CD1c-positive myeloid dendritic cell (primary cell): ENCODE measurements at regions not wholly inside any gene's neighbourhood (a gene's known extent, or its start where the extent isn't known, plus 50 kb on each side); places are given as distances from the start of the nearest gene placed in this dataset.

ENCODE experiments used
- DNase-seq: peaks from one replicate; pipeline ENCODE4 v3.0.0-alpha.2; 2016; ENCODE audit errors: extremely low spot score

DNA sequence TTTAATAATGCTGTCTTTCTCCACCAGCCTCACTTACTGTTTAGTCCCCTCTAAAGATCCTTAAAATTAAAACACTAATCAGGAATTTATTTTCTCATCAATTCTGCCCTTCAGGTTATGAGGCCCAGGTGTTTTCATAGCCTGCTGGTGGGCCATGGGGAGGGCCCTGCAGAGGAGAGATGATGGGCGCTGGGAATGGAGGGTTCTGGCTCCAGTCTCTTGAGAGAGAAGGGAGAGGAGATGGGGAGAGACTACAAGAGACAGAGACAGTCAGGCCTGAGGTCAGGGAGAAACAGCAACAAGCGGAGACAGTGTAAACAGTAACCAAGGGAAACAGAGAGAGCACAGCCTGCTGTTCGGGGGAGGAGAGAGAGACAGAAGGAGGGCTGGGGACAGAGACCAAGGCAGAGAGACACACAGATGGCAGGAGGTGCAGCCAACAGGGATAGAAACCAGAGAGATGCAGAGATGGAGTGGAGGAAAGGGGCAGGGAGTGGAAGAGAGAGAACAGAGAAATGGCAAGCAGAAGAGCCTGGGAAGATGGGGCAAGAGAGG lies 187.3 kb upstream of the SYT13 start:
- DNase-seq: no peak

DNA sequence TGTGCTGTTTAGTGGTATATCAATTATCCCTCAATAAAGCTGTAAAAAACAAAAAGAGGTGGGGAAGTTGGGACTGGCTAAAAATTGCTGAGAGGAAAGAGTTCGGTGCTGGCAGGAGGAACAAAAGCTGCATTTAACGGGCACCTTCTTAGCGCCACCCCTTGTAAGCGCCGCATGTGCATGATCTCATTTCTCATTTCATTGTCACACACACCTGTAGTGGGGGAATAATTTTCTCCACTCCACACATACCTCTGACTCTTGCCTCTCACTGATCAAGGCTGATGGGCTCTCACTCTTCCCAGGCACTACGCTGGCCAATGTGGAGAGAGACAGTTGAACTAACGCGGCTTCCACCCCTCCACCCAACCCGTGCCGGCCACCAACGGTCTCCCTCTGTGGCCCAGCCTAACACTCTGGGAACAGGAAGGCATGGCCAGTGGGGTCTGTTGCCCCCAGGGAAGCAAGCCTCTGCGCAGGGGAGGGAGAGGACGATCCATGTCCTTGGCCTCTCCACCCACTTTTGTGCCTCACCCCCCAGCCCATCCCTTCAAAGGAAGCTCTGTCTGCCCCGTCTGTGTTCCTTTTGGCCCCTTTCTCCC lies 186.7 kb upstream of the SYT13 start:
- DNase-seq: no peak

DNA sequence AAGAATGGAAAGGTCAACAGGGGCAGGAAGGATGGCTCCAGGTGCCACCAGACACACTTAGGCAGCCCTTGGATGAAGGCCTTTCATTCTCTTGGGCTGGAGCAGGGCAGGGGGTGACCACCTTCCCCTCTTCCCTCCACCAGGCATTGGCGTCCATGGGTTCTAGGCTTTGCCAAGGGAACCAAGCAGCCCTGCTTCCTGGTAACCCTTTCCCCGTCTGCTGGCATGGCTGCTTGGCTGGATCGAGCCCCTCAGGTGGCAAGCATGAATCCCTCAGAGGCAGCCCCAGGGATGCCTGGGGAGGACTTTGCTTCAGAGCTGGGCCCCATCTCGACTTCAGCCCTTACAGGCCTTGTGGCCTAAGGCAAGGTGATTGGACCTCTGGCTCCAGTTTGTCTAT lies 185.1 kb upstream of the SYT13 start:
- no peak for DNase-seq

- DNase-seq: no peak
Observed at GRCh38 chr11:45470794-45471167, 184.6 kb upstream of the SYT13 start.

GRCh38 chr11:45470151-45470793 lies 184.1 kb upstream of the SYT13 start:
- DNase-seq: no peak

GRCh38 chr11:45468267-45468856 lies 182.2 kb upstream of the SYT13 start:
- no peak for DNase-seq

DNA sequence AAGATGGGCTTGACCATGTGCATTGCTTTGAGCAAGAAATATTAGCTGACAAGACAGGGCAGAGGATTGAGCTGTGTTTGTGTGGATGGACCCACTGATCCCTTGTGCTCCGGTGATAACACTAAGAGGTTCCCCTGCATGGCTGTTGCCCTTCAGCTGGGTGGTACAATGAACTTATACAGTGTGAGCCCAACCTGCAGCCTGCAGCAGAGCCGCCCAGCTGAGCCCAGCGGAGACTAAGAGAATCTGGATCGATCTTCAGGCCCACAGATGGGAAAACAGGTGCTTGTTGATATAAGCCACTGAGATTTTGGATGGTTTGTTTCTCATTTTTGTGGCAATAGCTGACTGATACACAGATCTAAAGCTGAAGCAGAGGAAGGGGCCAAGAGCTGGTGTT lies 177.4 kb upstream of the SYT13 start:
- DNase-seq: no peak

- DNase-seq: no peak
Observed at GRCh38 chr11:45461514-45461913, 175.4 kb upstream of the SYT13 start.

- no peak for DNase-seq
Observed at GRCh38 chr11:45459491-45459890, 173.3 kb upstream of the SYT13 start.

DNA sequence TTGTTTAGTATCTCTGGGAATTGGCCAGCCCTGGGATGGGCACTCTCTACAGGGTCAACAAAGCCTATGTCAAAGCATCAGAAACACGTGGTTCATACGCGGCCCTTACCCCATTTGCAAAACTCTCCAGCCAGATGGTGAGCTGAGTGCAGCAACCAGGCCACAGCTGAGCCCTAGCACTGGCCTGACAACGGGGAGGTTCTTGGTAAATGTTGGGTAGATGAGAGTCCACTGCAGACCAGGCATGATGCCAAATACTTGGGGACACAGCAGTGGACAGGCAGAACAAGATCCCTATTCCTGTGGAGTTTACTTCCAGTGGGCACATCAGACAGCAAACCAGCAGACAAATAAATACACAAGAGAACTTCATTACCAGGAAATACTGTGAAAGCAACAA lies 172.1 kb upstream of the SYT13 start:
- no peak for DNase-seq

DNA sequence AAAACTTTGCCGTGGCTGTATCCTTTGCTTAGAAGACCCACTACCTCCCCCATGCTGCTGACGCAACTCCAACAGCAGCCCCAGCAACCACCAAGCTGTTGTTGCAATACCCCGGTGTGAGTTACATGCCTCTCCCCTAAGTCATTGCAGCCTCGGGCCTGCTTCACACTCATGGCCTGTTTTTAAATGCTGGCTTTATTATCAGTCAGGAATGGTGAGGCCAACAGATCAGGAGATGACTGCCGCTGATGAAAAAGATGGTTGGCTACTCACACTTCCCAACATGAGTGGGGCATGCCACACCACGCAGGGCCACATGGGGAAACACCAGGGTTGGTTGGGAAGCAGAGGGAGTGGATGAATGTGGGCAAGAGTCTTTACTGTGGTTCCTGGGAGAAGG lies 171.5 kb upstream of the SYT13 start:
- DNase-seq: no peak

- no peak for DNase-seq
Observed at GRCh38 chr11:45456686-45457085, 170.5 kb upstream of the SYT13 start.

DNA sequence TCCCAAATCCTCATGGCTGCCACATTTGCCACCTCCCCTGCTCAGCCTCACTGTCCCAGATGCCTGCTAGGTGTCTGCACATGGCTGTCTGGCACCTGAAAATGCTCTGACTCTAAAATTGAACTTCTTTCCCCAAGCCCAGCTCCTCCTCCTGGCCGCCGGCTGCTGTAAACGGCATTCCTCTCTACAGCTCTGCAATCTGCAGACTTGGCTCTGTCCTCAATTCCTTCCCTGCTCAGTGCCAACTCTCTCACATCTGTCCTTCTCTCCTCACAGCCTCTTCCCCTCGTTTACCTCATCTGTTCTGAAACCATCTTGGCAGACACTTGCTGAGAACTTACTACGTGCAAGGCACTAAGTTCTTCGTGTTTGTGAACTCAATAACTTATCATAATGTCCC lies 169.4 kb upstream of the SYT13 start:
- DNase-seq: no peak

GRCh38 chr11:45454917-45455401 lies 168.8 kb upstream of the SYT13 start:
- no peak for DNase-seq

GRCh38 chr11:45453721-45454120 lies 167.6 kb upstream of the SYT13 start:
- no peak for DNase-seq

- DNase-seq: no peak
Observed at GRCh38 chr11:45451766-45452440, 165.8 kb upstream of the SYT13 start.

- no peak for DNase-seq
Observed at GRCh38 chr11:45450189-45450588, 164.0 kb upstream of the SYT13 start.

GRCh38 chr11:45449036-45449601 lies 163.0 kb upstream of the SYT13 start:
- DNase-seq: no peak

- no peak for DNase-seq
Observed at GRCh38 chr11:45448561-45448960, 162.4 kb upstream of the SYT13 start.

DNA sequence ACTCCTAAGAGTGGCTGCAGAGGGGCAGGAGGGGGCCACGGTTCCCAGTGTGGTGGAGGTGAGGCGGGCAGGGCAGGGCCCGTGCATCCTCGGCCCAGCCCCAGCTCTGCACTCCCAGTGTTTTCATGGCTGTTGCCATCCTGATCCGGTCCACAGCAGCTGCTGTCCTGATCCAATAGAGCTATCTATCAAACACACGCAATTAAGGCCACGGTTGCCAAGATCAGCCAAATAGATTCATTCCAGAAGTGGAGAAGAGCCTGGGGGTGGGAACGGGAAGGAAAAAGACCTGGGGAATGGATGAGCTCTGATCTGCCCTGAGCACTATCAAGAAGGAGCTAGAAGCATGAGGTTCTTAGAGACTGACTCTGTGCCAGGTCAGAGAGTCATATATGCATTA lies 160.9 kb upstream of the SYT13 start:
- no peak for DNase-seq

GRCh38 chr11:45446434-45446833 lies 160.3 kb upstream of the SYT13 start:
- DNase-seq: no peak

GRCh38 chr11:45444796-45445195 lies 158.7 kb upstream of the SYT13 start:
- DNase-seq: no peak
